Neural progenitor cell (in vitro differentiated cells): ENCODE measurements at regions not wholly inside any gene's neighbourhood (a gene's known extent, or its start where the extent isn't known, plus 50 kb on each side); places are given as distances from the start of the nearest gene placed in this dataset.

Experiments
- DNase-seq: peaks from one replicate; pipeline ENCODE4 v3.0.0-alpha.2; 2016; ENCODE audit warnings: low spot score
- H2AFZ ChIP-seq: fragments of 200-600 bp; sonication (generic); replicated peaks from 2 replicates; pipeline ENCODE4 v1.6.1; 2016; ENCODE audit warnings: antibody characterized with exemption
- H3F3A ChIP-seq: fragments of 200-600 bp; sonication (generic); 2 replicates; pipeline ENCODE4 v1.6.1; 2016; ENCODE audit warnings: antibody characterized with exemption, low read depth
- H3K27ac ChIP-seq: fragments of 200-600 bp; sonication (generic); 2 replicates; pipeline ENCODE4 v1.5.1; 2016; ENCODE audit warnings: mild to moderate bottlenecking
- H3K27me3 ChIP-seq: fragments of 200-600 bp; sonication (generic); 2 replicates; pipeline ENCODE4 v1.6.1; 2016; ENCODE audit warnings: mild to moderate bottlenecking, moderate library complexity
- H3K36me3 ChIP-seq: fragments of 200-600 bp; sonication (generic); 2 replicates; pipeline ENCODE4 v1.5.1; 2016
- H3K4me1 ChIP-seq: fragments of 200-600 bp; sonication (generic); 2 replicates; pipeline ENCODE4 v1.6.1; 2016; ENCODE audit warnings: mixed run types
- H3K4me2 ChIP-seq: fragments of 200-600 bp; sonication (generic); 2 replicates; pipeline ENCODE4 v1.6.1; 2016
- H3K4me3 ChIP-seq: fragments of 200-600 bp; sonication (generic); 2 replicates; pipeline ENCODE4 v1.5.1; 2016
- H3K79me2 ChIP-seq: fragments of 200-600 bp; sonication (generic); 2 replicates; pipeline ENCODE4 v1.6.1; 2016; ENCODE audit warnings: low read depth
- H3K9ac ChIP-seq: fragments of 200-600 bp; sonication (generic); 2 replicates; pipeline ENCODE4 v1.6.1; 2016
- H3K9me3 ChIP-seq: fragments of 200-600 bp; sonication (generic); 2 replicates; pipeline ENCODE4 v1.5.1; 2016; ENCODE audit warnings: low read depth
- H4K20me1 ChIP-seq: fragments of 200-600 bp; sonication (generic); 2 replicates; pipeline ENCODE4 v1.6.1; 2016; ENCODE audit warnings: low read depth
- H3K27ac Mint-ChIP-seq: 3 replicates; pipeline ENCODE4 v1.8.0; 2021; ENCODE audit warnings: mixed read lengths
- H3K27me3 Mint-ChIP-seq: 2 replicates; pipeline ENCODE4 v1.8.0; 2022; ENCODE audit warnings: low read depth, mild to moderate bottlenecking, inconsistent platforms, moderate library complexity, mixed read lengths; ENCODE audit not compliant: insufficient read depth
- H3K36me3 Mint-ChIP-seq: 3 replicates; pipeline ENCODE4 v1.8.0; 2021; ENCODE audit warnings: mixed read lengths
- H3K4me1 Mint-ChIP-seq: 3 replicates; pipeline ENCODE4 v1.8.0; 2021; ENCODE audit warnings: mixed read lengths
- H3K4me3 Mint-ChIP-seq: 3 replicates; pipeline ENCODE4 v1.8.0; 2021; ENCODE audit warnings: mild to moderate bottlenecking, moderate library complexity, mixed read lengths
- H3K9me3 Mint-ChIP-seq: 3 replicates; pipeline ENCODE4 v1.8.0; 2020; ENCODE audit warnings: mixed read lengths
- EZH2 ChIP-seq: fragments of 200-600 bp; sonication (generic); IDR thresholded peaks from 2 replicates; pipeline ENCODE4 v1.6.1; 2017; ENCODE audit warnings: antibody characterized with exemption, mild to moderate bottlenecking, moderate library complexity
- EZH2phosphoT487 ChIP-seq: fragments of 200-600 bp; sonication (generic); IDR thresholded peaks from 2 replicates; pipeline ENCODE4 v1.6.1; 2017; ENCODE audit warnings: antibody characterized with exemption
- TF ChIP-seq, protein P1 (sequence below): fragments of 200-600 bp; sonication (generic); IDR thresholded peaks from 2 replicates; pipeline ENCODE4 v1.5.1; 2017; ENCODE audit warnings: antibody characterized with exemption, mild to moderate bottlenecking

DNA sequence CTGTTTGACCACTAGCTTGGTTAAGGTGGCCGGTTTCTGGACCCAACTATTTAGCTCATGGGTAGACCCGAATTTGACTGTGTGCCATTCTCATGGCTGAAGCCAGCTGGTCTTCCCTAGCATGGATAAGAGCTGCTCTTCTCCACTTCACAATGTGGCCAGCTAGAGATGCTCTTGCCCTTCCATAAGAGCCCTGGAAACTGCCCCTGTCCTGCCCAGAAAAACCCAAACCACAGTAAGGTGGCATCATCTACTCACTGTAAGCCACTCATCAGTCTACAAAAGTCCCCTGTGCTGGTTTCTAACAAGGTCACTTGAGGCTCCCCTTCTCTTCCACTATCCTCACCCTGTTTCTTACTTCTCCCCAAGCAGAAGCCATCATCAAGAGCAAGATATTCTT lies 165.1 kb downstream of the HS3ST2 start:
- Histone ChIP-seq H3K27ac (no peak overlapping the region), H3K4me1 (no peaks in the 10 kb centered on the region), H3K4me3 (no peak overlapping the region), H3K9me3 (no peaks in the 10 kb centered on the region), H3K9ac (no peak overlapping the region), H3F3A (no peaks in the 10 kb centered on the region), H2AFZ (no peak overlapping the region), H3K27me3 (no peaks in the 10 kb centered on the region), H3K4me2 (no peak overlapping the region), H3K36me3 (no peaks in the 10 kb centered on the region), H4K20me1 (no peaks in the 10 kb centered on the region), H3K79me2 (no peaks in the 10 kb centered on the region)
- H3K27me3 Mint-ChIP-seq = peaks cover 5% of the 10 kb centered on the region
- TF ChIP-seq EZH2phosphoT487 (no peak), EZH2 (no peak)
- TF ChIP-seq, protein P1, sequence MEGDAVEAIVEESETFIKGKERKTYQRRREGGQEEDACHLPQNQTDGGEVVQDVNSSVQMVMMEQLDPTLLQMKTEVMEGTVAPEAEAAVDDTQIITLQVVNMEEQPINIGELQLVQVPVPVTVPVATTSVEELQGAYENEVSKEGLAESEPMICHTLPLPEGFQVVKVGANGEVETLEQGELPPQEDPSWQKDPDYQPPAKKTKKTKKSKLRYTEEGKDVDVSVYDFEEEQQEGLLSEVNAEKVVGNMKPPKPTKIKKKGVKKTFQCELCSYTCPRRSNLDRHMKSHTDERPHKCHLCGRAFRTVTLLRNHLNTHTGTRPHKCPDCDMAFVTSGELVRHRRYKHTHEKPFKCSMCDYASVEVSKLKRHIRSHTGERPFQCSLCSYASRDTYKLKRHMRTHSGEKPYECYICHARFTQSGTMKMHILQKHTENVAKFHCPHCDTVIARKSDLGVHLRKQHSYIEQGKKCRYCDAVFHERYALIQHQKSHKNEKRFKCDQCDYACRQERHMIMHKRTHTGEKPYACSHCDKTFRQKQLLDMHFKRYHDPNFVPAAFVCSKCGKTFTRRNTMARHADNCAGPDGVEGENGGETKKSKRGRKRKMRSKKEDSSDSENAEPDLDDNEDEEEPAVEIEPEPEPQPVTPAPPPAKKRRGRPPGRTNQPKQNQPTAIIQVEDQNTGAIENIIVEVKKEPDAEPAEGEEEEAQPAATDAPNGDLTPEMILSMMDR = no peak
- no peak overlapping the region for H3K4me3 Mint-ChIP-seq
- peaks cover 6% of the 10 kb centered on the region for H3K9me3 Mint-ChIP-seq
- H3K27ac Mint-ChIP-seq = no peak overlapping the region
- DNase-seq = no peak
- no peaks in the 10 kb centered on the region for H3K4me1 Mint-ChIP-seq
- H3K36me3 Mint-ChIP-seq = no peaks in the 10 kb centered on the region

DNA sequence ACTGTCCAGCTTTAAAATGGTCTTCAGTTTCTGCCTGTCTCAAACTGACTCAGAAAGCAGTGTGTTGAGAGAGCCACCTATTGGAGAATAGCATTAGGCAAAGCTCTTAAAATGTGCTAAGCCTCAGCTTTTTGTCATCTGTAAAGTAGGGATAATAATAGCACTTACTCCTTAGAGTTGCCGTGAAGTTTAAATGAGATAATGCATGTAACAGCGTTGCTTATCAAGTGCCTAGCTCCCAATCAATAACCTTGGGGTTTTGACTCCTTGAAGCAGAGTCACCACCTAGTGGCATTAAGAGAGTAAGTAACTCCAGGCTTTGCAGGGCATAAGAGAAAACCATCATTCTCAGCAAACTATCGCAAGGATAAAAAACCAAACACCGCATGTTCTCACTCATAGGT lies 163.3 kb downstream of the HS3ST2 start:
- no peaks in the 10 kb centered on the region for H3K9me3 ChIP-seq
- Mint-ChIP-seq H3K36me3 (no peaks in the 10 kb centered on the region), H3K9me3 (no peaks in the 10 kb centered on the region), H3K27ac (no peak overlapping the region), H3K4me3 (no peak overlapping the region), H3K4me1 (no peaks in the 10 kb centered on the region), H3K27me3 (peaks cover 4% of the 10 kb centered on the region)
- no peak overlapping the region for H2AFZ ChIP-seq
- H3K4me2 ChIP-seq = no peak overlapping the region
- no peak overlapping the region for H3K9ac ChIP-seq
- no peaks in the 10 kb centered on the region for H3F3A ChIP-seq
- peak; percentile 54 for DNase-seq
- H4K20me1 ChIP-seq = no peaks in the 10 kb centered on the region
- no peak overlapping the region for H3K27ac ChIP-seq
- H3K4me1 ChIP-seq = no peaks in the 10 kb centered on the region
- H3K36me3 ChIP-seq = no peaks in the 10 kb centered on the region
- no peak overlapping the region for H3K4me3 ChIP-seq
- TF ChIP-seq, protein P1 = peak; percentile 50
- TF ChIP-seq EZH2 = no peak
- H3K27me3 ChIP-seq = no peaks in the 10 kb centered on the region
- no peaks in the 10 kb centered on the region for H3K79me2 ChIP-seq

DNA sequence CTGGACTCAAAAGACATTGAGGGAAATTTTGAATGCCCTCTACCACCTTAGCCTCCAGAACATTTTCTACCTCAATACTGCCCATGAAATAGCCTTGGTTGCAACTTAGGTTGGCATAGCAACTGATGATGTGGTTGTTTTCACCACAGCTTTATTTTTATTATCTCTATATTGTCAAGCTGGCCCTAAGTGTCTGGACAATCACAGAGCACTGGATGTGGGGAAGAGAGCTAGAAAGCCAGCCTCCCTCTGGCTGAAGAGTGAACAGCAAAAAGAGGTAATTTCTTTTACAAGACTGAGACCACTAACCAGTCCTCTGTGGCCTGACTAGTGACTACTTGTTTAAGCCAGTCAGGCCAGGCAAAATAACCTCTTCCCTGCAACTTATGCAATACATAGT lies 159.6 kb downstream of the HS3ST2 start:
- peaks cover 4% of the 10 kb centered on the region for H3K27me3 Mint-ChIP-seq
- no peak overlapping the region for H3K4me3 Mint-ChIP-seq
- no peaks in the 10 kb centered on the region for H3K36me3 Mint-ChIP-seq
- Histone ChIP-seq H4K20me1 (no peaks in the 10 kb centered on the region), H3K4me2 (no peak overlapping the region), H2AFZ (no peak overlapping the region), H3K36me3 (no peaks in the 10 kb centered on the region), H3F3A (no peaks in the 10 kb centered on the region), H3K27ac (no peak overlapping the region), H3K79me2 (no peaks in the 10 kb centered on the region), H3K27me3 (no peaks in the 10 kb centered on the region), H3K4me1 (peaks cover 10% of the 10 kb centered on the region), H3K9ac (no peak overlapping the region), H3K9me3 (no peaks in the 10 kb centered on the region), H3K4me3 (no peak overlapping the region)
- H3K4me1 Mint-ChIP-seq = peaks cover 11% of the 10 kb centered on the region
- H3K9me3 Mint-ChIP-seq = no peaks in the 10 kb centered on the region
- no peak for DNase-seq
- H3K27ac Mint-ChIP-seq = no peak overlapping the region
- TF ChIP-seq, protein P1 = no peak
- TF ChIP-seq EZH2phosphoT487 (no peak), EZH2 (no peak)
